ENCODE measurements at regions not wholly inside any gene's neighbourhood (a gene's known extent, or its start where the extent isn't known, plus 50 kb on each side); places are given as distances from the start of the nearest gene placed in this dataset.

DNA sequence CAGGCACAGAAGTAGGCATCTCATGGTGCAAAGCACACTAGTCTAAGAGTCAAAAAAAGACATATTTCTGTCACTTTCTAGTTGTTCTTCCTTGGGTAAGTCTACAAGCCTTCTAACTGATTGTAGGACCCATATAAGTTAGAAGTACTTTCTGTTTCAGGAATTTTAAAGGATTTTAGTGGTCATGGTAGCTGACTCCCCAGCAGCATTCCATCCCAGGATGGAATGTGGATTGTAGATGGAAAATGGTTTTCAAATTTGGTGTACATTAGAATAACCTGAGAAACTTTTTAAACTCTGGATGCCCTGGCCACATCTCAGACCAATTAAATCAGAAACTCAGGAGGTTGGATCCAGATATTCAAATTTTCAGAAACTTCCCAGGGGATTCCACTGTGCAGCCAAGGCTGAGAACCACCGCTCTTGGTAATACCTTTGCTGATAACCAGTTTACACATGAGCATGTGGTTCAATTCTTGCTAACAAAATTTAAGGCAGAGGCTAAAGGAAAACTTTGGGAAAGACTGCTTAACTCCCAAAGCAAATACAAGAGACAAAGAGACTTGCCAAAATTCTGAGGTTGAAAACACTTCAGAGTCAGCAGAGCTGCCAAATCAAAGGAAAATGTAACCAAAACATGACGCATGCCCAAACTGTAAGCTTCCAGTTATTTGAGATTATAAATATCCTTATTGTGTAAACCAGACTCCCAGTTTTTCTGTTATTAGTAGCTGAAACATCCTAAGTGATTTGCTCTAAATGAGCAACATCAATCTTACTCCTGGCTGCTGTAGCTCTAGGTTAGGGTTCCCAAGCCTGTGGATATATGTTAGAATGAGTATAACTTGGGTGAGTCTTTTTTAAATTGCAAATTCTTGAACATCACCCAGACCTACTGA lies 145.4 kb upstream of the MTAP start:
- H2AFZ ChIP-seq (replicated peaks), result no peak overlapping the region
- no peaks in the 10 kb centered on the region for H3K4me1 ChIP-seq
- no peaks in the 10 kb centered on the region for H3K79me2 ChIP-seq (ENCODE audit: low read depth)
- no peaks in the 10 kb centered on the region for H3K9me3 ChIP-seq (ENCODE audit: low read depth)
- Mint-ChIP-seq H3K9me3 (no peaks in the 10 kb centered on the region), H3K27ac (no peak overlapping the region), H3K4me1 (no peaks in the 10 kb centered on the region), H3K4me3 (no peak overlapping the region), H3K27me3 (ENCODE audit: insufficient read depth, low read depth) (no peaks in the 10 kb centered on the region), H3K36me3 (no peaks in the 10 kb centered on the region)
- H3K4me3 ChIP-seq, result no peak overlapping the region
- H3K27me3 ChIP-seq, result no peaks in the 10 kb centered on the region
- TF ChIP-seq EZH2 (IDR thresholded peaks at IDR 0.05) (no peak), EZH2phosphoT487 (IDR thresholded peaks at IDR 0.05) (no peak)
- TF ChIP-seq, protein P1, sequence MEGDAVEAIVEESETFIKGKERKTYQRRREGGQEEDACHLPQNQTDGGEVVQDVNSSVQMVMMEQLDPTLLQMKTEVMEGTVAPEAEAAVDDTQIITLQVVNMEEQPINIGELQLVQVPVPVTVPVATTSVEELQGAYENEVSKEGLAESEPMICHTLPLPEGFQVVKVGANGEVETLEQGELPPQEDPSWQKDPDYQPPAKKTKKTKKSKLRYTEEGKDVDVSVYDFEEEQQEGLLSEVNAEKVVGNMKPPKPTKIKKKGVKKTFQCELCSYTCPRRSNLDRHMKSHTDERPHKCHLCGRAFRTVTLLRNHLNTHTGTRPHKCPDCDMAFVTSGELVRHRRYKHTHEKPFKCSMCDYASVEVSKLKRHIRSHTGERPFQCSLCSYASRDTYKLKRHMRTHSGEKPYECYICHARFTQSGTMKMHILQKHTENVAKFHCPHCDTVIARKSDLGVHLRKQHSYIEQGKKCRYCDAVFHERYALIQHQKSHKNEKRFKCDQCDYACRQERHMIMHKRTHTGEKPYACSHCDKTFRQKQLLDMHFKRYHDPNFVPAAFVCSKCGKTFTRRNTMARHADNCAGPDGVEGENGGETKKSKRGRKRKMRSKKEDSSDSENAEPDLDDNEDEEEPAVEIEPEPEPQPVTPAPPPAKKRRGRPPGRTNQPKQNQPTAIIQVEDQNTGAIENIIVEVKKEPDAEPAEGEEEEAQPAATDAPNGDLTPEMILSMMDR (IDR thresholded peaks at IDR 0.05), result no peak
- H4K20me1 ChIP-seq (ENCODE audit: low read depth), result no peaks in the 10 kb centered on the region
- H3F3A ChIP-seq (ENCODE audit: low read depth), result no peaks in the 10 kb centered on the region
- no peak overlapping the region for H3K4me2 ChIP-seq
- H3K36me3 ChIP-seq, result no peaks in the 10 kb centered on the region
- H3K9ac ChIP-seq, result no peak overlapping the region
- no peak overlapping the region for H3K27ac ChIP-seq
- DNase-seq (ENCODE audit: low spot score), result no peak

DNA sequence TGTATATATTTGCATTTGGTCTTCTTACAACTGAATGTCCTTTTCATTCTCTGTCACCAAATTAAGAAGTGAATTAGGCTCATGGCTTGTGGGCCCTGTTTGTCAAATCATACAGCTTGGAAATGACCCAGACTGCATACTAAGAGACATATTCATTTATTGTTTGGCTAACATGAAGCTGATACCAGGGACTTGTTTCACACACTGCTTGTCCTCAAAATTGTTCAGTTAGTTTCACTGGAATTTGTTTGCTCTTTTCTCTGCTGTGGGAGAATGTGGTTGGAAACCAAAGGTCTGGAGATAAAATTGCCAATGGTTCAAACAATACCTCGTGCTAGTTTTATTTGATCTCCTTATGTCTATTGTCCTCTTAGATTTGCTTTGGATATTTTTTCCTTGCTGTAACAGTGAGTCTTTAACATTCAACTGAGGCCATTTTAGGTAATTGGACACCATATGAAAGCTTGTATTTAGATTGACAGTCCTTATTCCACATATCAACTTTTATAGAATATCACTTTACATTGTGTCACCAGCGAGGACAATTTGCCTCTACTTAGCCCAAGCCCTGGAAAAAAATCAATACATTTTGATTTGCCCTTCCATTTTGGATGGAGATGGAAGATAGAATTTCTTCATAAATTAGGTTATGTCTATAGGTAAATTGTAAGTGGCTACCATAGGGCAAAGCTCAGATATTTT lies 144.3 kb upstream of the MTAP start:
- H3K9me3 Mint-ChIP-seq, result no peaks in the 10 kb centered on the region
- Histone ChIP-seq H3K4me1 (no peaks in the 10 kb centered on the region), H3K4me2 (no peak overlapping the region), H3K27ac (no peak overlapping the region), H3K36me3 (no peaks in the 10 kb centered on the region), H3K27me3 (no peaks in the 10 kb centered on the region), H3K9me3 (ENCODE audit: low read depth) (no peaks in the 10 kb centered on the region), H3K79me2 (ENCODE audit: low read depth) (no peaks in the 10 kb centered on the region), H3K4me3 (no peak overlapping the region), H2AFZ (replicated peaks) (no peak overlapping the region), H3F3A (ENCODE audit: low read depth) (no peaks in the 10 kb centered on the region), H3K9ac (no peak overlapping the region), H4K20me1 (ENCODE audit: low read depth) (no peaks in the 10 kb centered on the region)
- H3K27ac Mint-ChIP-seq, result no peak overlapping the region
- DNase-seq (ENCODE audit: low spot score), result no peak
- TF ChIP-seq EZH2phosphoT487 (IDR thresholded peaks at IDR 0.05) (no peak), EZH2 (IDR thresholded peaks at IDR 0.05) (no peak)
- TF ChIP-seq, protein P1 (IDR thresholded peaks at IDR 0.05), result no peak
- no peaks in the 10 kb centered on the region for H3K36me3 Mint-ChIP-seq
- H3K27me3 Mint-ChIP-seq (ENCODE audit: insufficient read depth, low read depth), result no peaks in the 10 kb centered on the region
- no peaks in the 10 kb centered on the region for H3K4me1 Mint-ChIP-seq
- no peak overlapping the region for H3K4me3 Mint-ChIP-seq

DNA sequence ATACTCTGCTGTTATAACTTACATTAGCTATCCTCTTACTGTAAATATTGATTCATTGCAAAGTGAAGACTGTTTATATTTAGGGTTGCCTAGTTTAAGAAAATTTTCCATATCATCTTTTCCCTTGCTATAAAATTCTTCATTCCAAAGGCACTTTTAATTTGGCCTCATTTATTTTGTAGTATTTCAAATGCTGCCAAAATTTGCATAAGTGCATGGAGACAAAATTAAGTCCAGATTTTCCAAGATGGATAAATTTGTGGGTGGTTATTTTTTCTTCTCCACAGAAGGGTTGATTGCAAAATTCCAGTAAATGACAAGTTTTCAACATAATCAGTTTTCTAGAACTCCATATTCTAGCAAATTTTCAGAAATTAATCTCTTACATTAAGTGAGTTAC lies 141.5 kb upstream of the MTAP start:
- no peak overlapping the region for H3K27ac Mint-ChIP-seq
- H3K4me3 Mint-ChIP-seq, result no peak overlapping the region
- H3K79me2 ChIP-seq (ENCODE audit: low read depth), result no peaks in the 10 kb centered on the region
- H3K4me1 ChIP-seq, result no peaks in the 10 kb centered on the region
- H3K4me1 Mint-ChIP-seq, result no peaks in the 10 kb centered on the region
- H3K9me3 ChIP-seq (ENCODE audit: low read depth), result no peaks in the 10 kb centered on the region
- H4K20me1 ChIP-seq (ENCODE audit: low read depth), result no peaks in the 10 kb centered on the region
- no peaks in the 10 kb centered on the region for H3K36me3 ChIP-seq
- DNase-seq (ENCODE audit: low spot score), result no peak
- no peak overlapping the region for H3K27ac ChIP-seq
- no peak overlapping the region for H2AFZ ChIP-seq (replicated peaks)
- no peaks in the 10 kb centered on the region for H3K36me3 Mint-ChIP-seq
- no peaks in the 10 kb centered on the region for H3F3A ChIP-seq (ENCODE audit: low read depth)
- no peak overlapping the region for H3K9ac ChIP-seq
- H3K27me3 Mint-ChIP-seq (ENCODE audit: insufficient read depth, low read depth), result no peaks in the 10 kb centered on the region
- no peak overlapping the region for H3K4me2 ChIP-seq
- no peak overlapping the region for H3K4me3 ChIP-seq
- H3K27me3 ChIP-seq, result no peaks in the 10 kb centered on the region
- H3K9me3 Mint-ChIP-seq, result no peaks in the 10 kb centered on the region
- TF ChIP-seq, protein P1 (IDR thresholded peaks at IDR 0.05), result no peak
- TF ChIP-seq EZH2 (IDR thresholded peaks at IDR 0.05) (no peak), EZH2phosphoT487 (IDR thresholded peaks at IDR 0.05) (no peak)
